Activated CD8-positive, alpha-beta T cell treated with anti-CD3 and anti-CD28 coated beads, Interleukin-2, amount 10 ng/mL, durations not matched to agents 7 days and 5 days (primary cell): ENCODE measurements at regions not wholly inside any gene's neighbourhood (a gene's known extent, or its start where the extent isn't known, plus 50 kb on each side); places are given as distances from the start of the nearest gene placed in this dataset.
"Not testable (repeated sequence)": the region's sequence is repeated elsewhere in the genome, so short reads cannot be mapped to it uniquely, and the experiment has no call there.

ENCODE experiments used
- ATAC-seq: fragments of 150-1000 bp; cut with Tn5 transposase; one replicate; pipeline ENCODE4 v1.10.0; 2021; ENCODE audit warnings: moderate library complexity
- CTCF ChIA-PET: fragments of 350-600 bp; sonication (Branson Sonifier 250); formaldehyde crosslinking; loops from one replicate; lab custom pipeline; 2021; ENCODE audit warnings: antibody characterized with exemption; lab: Charles Lee
- POLR2A ChIA-PET: fragments of 350-600 bp; sonication (Branson Sonifier 250); formaldehyde crosslinking; loops from one replicate; lab custom pipeline; 2021; ENCODE audit warnings: antibody characterized with exemption; lab: Charles Lee
- DNase-seq: peaks from one replicate; pipeline ENCODE4 v3.0.0-alpha.2; 2020
- H3K27ac Mint-ChIP-seq: one replicate; pipeline ENCODE4 v1.8.0; 2021; ENCODE audit warnings: mild to moderate bottlenecking, mixed read lengths
- H3K27me3 Mint-ChIP-seq: one replicate; pipeline ENCODE4 v1.8.0; 2021; ENCODE audit warnings: low read depth, mixed read lengths
- H3K36me3 Mint-ChIP-seq: one replicate; pipeline ENCODE4 v1.8.0; 2021; ENCODE audit warnings: low read depth, mixed read lengths
- H3K4me1 Mint-ChIP-seq: one replicate; pipeline ENCODE4 v1.8.0; 2021; ENCODE audit warnings: low read depth, mixed read lengths
- H3K4me3 Mint-ChIP-seq: one replicate; pipeline ENCODE4 v1.8.0; 2021; ENCODE audit warnings: mild to moderate bottlenecking, mixed read lengths
- H3K9me3 Mint-ChIP-seq: one replicate; pipeline ENCODE4 v1.8.0; 2022; ENCODE audit warnings: mixed read lengths; ENCODE audit not compliant: insufficient read depth

DNA sequence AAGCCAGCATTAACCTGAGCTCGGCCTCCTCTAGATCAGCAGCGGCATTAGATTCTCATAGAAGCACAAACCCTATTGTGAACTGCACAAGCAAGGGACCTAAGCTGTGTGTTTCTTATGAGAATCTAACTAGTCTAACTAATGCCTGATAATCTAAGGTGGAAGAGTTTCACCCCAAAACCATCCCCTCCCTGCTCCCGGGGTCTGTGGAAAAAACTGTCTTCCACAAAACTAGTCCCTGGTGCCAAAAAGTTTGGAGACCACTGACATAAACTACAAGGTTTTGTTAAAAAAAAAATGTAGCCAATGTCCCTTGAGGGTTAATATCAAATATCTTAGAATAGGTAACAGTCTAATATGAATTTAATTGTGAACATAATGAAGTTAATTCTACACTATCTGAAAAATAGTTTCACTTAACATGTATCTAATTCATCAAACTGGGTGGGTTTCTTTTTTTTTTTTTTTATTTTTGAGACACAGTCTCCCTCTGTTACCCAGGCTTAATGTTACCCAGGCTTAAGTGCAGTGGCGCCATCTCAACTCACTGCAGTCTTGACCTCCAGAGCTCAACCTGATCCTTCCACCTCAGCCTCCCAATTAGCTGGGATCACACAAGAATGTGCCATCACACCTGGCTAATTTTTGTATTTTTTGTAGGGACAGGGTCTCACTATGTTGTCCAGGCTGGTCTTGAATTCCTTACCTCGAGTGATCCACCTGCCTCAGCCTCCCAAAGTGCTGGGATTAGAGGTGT lies 4752.2 kb upstream of the OR11H1 start:
- not testable (repeated sequence) for DNase-seq, H3K4me3 Mint-ChIP-seq, ATAC-seq

GRCh38 chr22:10776358-10776729 lies 4751.6 kb upstream of the OR11H1 start:
- CTCF ChIA-PET, H3K4me3 Mint-ChIP-seq, H3K4me1 Mint-ChIP-seq, DNase-seq, H3K27ac Mint-ChIP-seq, POLR2A ChIA-PET, H3K36me3 Mint-ChIP-seq, ATAC-seq, H3K27me3 Mint-ChIP-seq: not testable (repeated sequence)
- H3K9me3 Mint-ChIP-seq = peaks cover 69% of the 10 kb centered on the region

More for the DNA sequence above, 4752.2 kb upstream of the OR11H1 start:
- H3K4me1 Mint-ChIP-seq, H3K27ac Mint-ChIP-seq, CTCF ChIA-PET, H3K36me3 Mint-ChIP-seq, POLR2A ChIA-PET, H3K27me3 Mint-ChIP-seq: not testable (repeated sequence)
- H3K9me3 Mint-ChIP-seq = peaks cover 65% of the 10 kb centered on the region

DNA sequence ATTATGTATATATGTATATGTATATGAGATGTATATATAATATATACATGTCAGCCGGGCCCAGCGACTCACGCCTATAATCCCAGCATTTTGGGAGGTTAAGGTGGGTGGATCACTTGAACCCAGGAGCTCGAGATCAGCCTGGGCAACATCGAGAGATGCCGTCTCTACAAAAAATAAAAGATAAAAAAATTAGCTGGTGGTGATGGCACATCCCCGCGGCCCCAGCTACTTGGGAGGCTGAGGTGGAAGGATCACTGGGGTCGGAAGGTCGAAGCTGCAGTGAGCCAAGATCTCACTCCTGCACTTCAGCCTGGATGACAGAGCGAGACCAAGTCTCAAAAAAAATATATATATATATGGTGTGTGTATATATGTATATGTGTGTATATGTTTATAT lies 4750.3 kb upstream of the OR11H1 start:
- H3K9me3 Mint-ChIP-seq = peaks cover 74% of the 10 kb centered on the region
- not testable (repeated sequence) for H3K4me1 Mint-ChIP-seq

DNA sequence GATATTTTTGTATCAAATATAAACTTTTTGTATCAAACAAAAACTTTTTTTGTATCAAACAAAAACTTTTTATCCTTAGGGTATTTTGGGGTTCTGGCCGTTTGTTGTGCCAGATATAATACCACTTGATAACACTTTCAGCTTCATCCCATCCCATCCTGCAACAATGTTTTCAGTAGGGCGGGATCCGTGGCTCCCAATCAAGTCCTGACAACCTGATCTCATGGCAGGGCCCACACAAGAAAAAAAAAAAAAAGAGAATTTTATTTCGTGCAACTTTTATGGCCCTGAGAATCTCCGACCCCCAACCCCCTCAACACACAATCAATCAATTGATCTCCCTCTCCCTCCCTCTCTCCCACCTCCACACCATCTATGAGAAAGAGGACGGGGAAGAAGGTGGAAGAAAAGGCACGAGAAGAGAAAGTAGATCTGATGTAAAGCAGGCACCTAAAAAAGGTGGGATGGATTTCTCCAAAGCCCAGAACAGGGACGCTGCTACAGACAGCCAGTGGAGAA lies 4749.6 kb upstream of the OR11H1 start:
- H3K4me1 Mint-ChIP-seq = no peaks in the 10 kb centered on the region
- H3K27me3 Mint-ChIP-seq = no peaks in the 10 kb centered on the region
- no peak for ATAC-seq
- H3K36me3 Mint-ChIP-seq = peaks cover 2% of the 10 kb centered on the region
- peaks cover 77% of the 10 kb centered on the region for H3K9me3 Mint-ChIP-seq
- no peak overlapping the region for H3K27ac Mint-ChIP-seq
- DNase-seq = no peak
- no peak overlapping the region for H3K4me3 Mint-ChIP-seq
- ChIA-PET POLR2A (no interaction called here), CTCF (no interaction called here)

More for the DNA sequence above, 4750.3 kb upstream of the OR11H1 start:
- H3K4me3 Mint-ChIP-seq, POLR2A ChIA-PET, H3K27me3 Mint-ChIP-seq, CTCF ChIA-PET, H3K27ac Mint-ChIP-seq, ATAC-seq, DNase-seq, H3K36me3 Mint-ChIP-seq: not testable (repeated sequence)

- H3K27ac Mint-ChIP-seq, CTCF ChIA-PET, H3K36me3 Mint-ChIP-seq, POLR2A ChIA-PET, H3K27me3 Mint-ChIP-seq, ATAC-seq, H3K4me1 Mint-ChIP-seq, DNase-seq, H3K4me3 Mint-ChIP-seq: not testable (repeated sequence)
- peaks cover 76% of the 10 kb centered on the region for H3K9me3 Mint-ChIP-seq
Observed at GRCh38 chr22:10779200-10779599, 4748.8 kb upstream of the OR11H1 start.

DNA sequence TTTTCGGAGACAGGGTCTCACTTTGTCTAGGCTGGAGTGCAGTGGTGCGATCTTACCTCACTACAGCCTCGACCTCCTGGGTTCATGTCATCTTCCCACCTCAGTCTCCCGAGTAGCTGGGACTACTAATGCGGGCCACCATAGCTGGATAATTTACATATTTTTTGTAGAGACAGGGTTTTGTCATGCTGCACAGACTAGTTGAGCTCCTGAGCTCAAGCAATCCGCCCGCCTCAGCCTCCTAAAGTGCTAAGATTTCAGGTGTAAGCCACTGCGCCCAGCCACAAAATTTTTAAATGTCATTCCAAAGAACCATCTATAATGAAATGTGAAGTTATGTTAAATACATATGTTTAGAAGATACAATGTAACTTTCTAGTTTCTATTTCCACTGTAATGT lies 4747.7 kb upstream of the OR11H1 start:
- DNase-seq = no peak
- Mint-ChIP-seq H3K27ac (no peak overlapping the region), H3K4me3 (no peak overlapping the region), H3K4me1 (no peaks in the 10 kb centered on the region), H3K27me3 (no peaks in the 10 kb centered on the region), H3K9me3 (peaks cover 73% of the 10 kb centered on the region), H3K36me3 (peaks cover 3% of the 10 kb centered on the region)
- ChIA-PET POLR2A (no interaction called here), CTCF (no interaction called here)
- no peak for ATAC-seq

GRCh38 chr22:10781571-10782403 lies 4746.2 kb upstream of the OR11H1 start:
- Mint-ChIP-seq H3K9me3 (peaks cover 62% of the 10 kb centered on the region), H3K27me3 (no peaks in the 10 kb centered on the region), H3K36me3 (peaks cover 3% of the 10 kb centered on the region), H3K4me1 (no peaks in the 10 kb centered on the region), H3K27ac (no peak overlapping the region), H3K4me3 (no peak overlapping the region)
- ATAC-seq = no peak
- CTCF ChIA-PET = no interaction called here
- POLR2A ChIA-PET = interaction anchor here (1.0 kb wide), 1 partner anchor 285 kb away, joined by 3 read pairs; no protein-coding TSS in a partner anchor
- DNase-seq = no peak
